ENCODE measurements at regions not wholly inside any gene's neighbourhood (a gene's known extent, or its start where the extent isn't known, plus 50 kb on each side); places are given as distances from the start of the nearest gene placed in this dataset.
A peak's percentile ranks its signal among the peaks of the same experiment; 100 is the strongest.

DNA sequence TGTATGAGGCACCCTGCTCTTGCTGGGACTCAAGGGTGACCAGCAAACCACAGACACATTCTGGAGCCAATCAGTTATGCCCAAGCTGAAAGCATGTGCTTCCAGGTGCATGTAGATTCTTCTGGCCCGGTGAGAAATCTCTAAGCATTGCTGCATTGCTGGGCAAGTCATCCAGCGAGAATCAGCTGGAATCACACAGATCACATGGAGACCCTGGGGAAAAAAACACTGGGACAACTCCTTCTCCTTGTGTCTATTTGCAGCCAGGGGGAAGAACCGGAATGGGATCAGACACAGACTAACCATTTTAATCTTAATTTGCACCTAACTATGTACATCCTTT is 119.7 kb upstream of the KLF7 start:
- no peak for TF ChIP-seq CEBPB (IDR thresholded peaks at IDR 0.05; ENCODE audit: low read depth, low read length)
- TF ChIP-seq, protein P1, sequence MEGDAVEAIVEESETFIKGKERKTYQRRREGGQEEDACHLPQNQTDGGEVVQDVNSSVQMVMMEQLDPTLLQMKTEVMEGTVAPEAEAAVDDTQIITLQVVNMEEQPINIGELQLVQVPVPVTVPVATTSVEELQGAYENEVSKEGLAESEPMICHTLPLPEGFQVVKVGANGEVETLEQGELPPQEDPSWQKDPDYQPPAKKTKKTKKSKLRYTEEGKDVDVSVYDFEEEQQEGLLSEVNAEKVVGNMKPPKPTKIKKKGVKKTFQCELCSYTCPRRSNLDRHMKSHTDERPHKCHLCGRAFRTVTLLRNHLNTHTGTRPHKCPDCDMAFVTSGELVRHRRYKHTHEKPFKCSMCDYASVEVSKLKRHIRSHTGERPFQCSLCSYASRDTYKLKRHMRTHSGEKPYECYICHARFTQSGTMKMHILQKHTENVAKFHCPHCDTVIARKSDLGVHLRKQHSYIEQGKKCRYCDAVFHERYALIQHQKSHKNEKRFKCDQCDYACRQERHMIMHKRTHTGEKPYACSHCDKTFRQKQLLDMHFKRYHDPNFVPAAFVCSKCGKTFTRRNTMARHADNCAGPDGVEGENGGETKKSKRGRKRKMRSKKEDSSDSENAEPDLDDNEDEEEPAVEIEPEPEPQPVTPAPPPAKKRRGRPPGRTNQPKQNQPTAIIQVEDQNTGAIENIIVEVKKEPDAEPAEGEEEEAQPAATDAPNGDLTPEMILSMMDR (conservative IDR thresholded peaks at IDR 0.05; ENCODE audit: low read depth, low read length): no peak
- POLR2A ChIA-PET (ENCODE audit: unreplicated experiment): no interaction called here

More for the DNA sequence above, 119.7 kb upstream of the KLF7 start:
- H3K27ac ChIP-seq (ENCODE audit: insufficient read depth, low read length): no peak overlapping the region
- no peak overlapping the region for H3K14ac ChIP-seq (replicated peaks; ENCODE audit: low read depth, low read length)
- no peak overlapping the region for H4K8ac ChIP-seq (ENCODE audit: low read depth in 2 of 2, low read length in 2 of 2)
- BruUV-seq (replicated peaks): no TSS peak
- H2AK5ac ChIP-seq (ENCODE audit: low read depth, low read length): no peak overlapping the region
- H3K18ac ChIP-seq (ENCODE audit: low read depth, low read length): no peak overlapping the region
- H3K56ac ChIP-seq (ENCODE audit: extremely low read depth, insufficient read depth, low read length): no peak overlapping the region
- no peak for ATAC-seq (ENCODE audit: low read depth)
- DNase-seq: peak; percentile 21
- H3K4ac ChIP-seq (ENCODE audit: low read depth, low read length): no peak overlapping the region
- H2BK5ac ChIP-seq (ENCODE audit: low read depth, low read length, poor library complexity, severe bottlenecking): no peak overlapping the region
- no peak overlapping the region for H3K4me2 ChIP-seq (ENCODE audit: low read depth, low read length)
- no peak overlapping the region for H3K4me3 ChIP-seq (ENCODE audit: insufficient read depth, low read depth, low read length)
- H2AK9ac ChIP-seq (replicated peaks; ENCODE audit: low read depth, low read length, poor library complexity): no peak overlapping the region
- H3K79me1 ChIP-seq (ENCODE audit: low read depth in 1 of 2, low read length in 2 of 2): no peaks in the 10 kb centered on the region
- H2BK20ac ChIP-seq (ENCODE audit: low read depth, low read length): no peak overlapping the region
- no peak overlapping the region for H2BK120ac ChIP-seq (ENCODE audit: low read depth, low read length)
- WGBS, 2 experiments (ENCODE audit: extremely low coverage in 2 of 2, insufficient read length in 1 of 2): 50% methylated on average over 2 of the region's 3 CpGs; no CpG with 5 or more reads in 1 of the 2 experiments
- dilution Hi-C loops (cut with HindIII; ENCODE audit: low sequenced_read_pairs, unreplicated experiment) (no loop called here), intact Hi-C loops (cut with micrococcal nuclease) (no loop called here), in situ Hi-C loops (cut with MboI; ENCODE audit: low sequenced_read_pairs) (no loop called here)
- CTCF ChIA-PET: interaction anchor here (1.0 kb wide), 1 partner anchor 27 kb away, joined by 3 read pairs; no protein-coding TSS in a partner anchor
- no peak overlapping the region for H2BK15ac ChIP-seq (ENCODE audit: low read depth, low read length)
- H3K9me3 ChIP-seq (ENCODE audit: control insufficient read depth, insufficient read depth, low read length): no peaks in the 10 kb centered on the region
- no peak overlapping the region for H4K5ac ChIP-seq (ENCODE audit: low read depth, low read length)
- H4K91ac ChIP-seq (ENCODE audit: insufficient read depth, low read depth, low read length): no peak overlapping the region
- no peak overlapping the region for H3K23ac ChIP-seq (ENCODE audit: low read depth, low read length)
- H3K36me3 ChIP-seq (ENCODE audit: control insufficient read depth, insufficient read depth, low read length): no peaks in the 10 kb centered on the region
- H3K9me1 ChIP-seq (ENCODE audit: insufficient read depth, low read length): peaks cover 4% of the 10 kb centered on the region; the same call in 1 of the 2 replicates
- H2AFZ ChIP-seq (replicated peaks; ENCODE audit: low read length, poor library complexity): no peak overlapping the region
- no peaks in the 10 kb centered on the region for H3K27me3 ChIP-seq (ENCODE audit: control insufficient read depth, insufficient read depth, low read length)
- H3K9ac ChIP-seq (ENCODE audit: low read depth, low read length): no peak overlapping the region
- H4K20me1 ChIP-seq (ENCODE audit: insufficient read depth, low read length): no peaks in the 10 kb centered on the region
- peaks cover 9% of the 10 kb centered on the region for H3K4me1 ChIP-seq (ENCODE audit: control insufficient read depth, insufficient read depth, low read length)

All from IMR-90 (cell line).